Parathyroid adenoma (tissue), 2 donors: ENCODE measurements at regions not wholly inside any gene's neighbourhood (a gene's known extent, or its start where the extent isn't known, plus 50 kb on each side); places are given as distances from the start of the nearest gene placed in this dataset.

Experiments used
- H2AFZ ChIP-seq: fragments of 300-600 bp; sonication (generic); one replicate; pipeline ENCODE4 v1.7.0; 2017; ENCODE audit warnings: antibody characterized with exemption, mild to moderate bottlenecking
- H3K27ac ChIP-seq: fragments of 300-600 bp; sonication (generic); one replicate; pipeline ENCODE4 v1.7.0; 2017
- H3K27me3 ChIP-seq: fragments of 300-600 bp; sonication (generic); one replicate; pipeline ENCODE4 v1.7.0; 2017; ENCODE audit warnings: low read length; ENCODE audit not compliant: control insufficient read depth, insufficient read depth
- H3K36me3 ChIP-seq: fragments of 300-600 bp; sonication (generic); one replicate; pipeline ENCODE4 v1.7.0; 2017; ENCODE audit warnings: low read length; ENCODE audit not compliant: control insufficient read depth, insufficient read depth
- H3K4me1 ChIP-seq: fragments of 300-600 bp; sonication (generic); one replicate; pipeline ENCODE4 v1.7.0; 2017; ENCODE audit warnings: control low read depth
- H3K4me2 ChIP-seq: fragments of 300-600 bp; sonication (generic); one replicate; pipeline ENCODE4 v1.7.0; 2017; ENCODE audit warnings: low read length
- H3K4me3 ChIP-seq: fragments of 300-600 bp; sonication (generic); one replicate; pipeline ENCODE4 v1.7.0; 2017; ENCODE audit warnings: low read depth, low read length
- H3K79me2 ChIP-seq: fragments of 300-600 bp; sonication (generic); one replicate; pipeline ENCODE4 v1.7.0; 2017; ENCODE audit warnings: control low read depth
- H3K9ac ChIP-seq: fragments of 300-600 bp; sonication (generic); one replicate; pipeline ENCODE4 v1.7.0; 2017; ENCODE audit warnings: mild to moderate bottlenecking
- H3K9me3 ChIP-seq: fragments of 300-600 bp; sonication (generic); one replicate; pipeline ENCODE4 v1.7.0; 2017; ENCODE audit warnings: low read length; ENCODE audit not compliant: control insufficient read depth
- CTCF ChIP-seq: fragments of 300-600 bp; sonication (generic); IDR thresholded peaks from one replicate; pipeline ENCODE4 v1.7.0; 2017; ENCODE audit warnings: antibody characterized with exemption, mild to moderate bottlenecking
- donor health status: primary hyperparathyroidism.

- Histone ChIP-seq H3K9ac (no peak overlapping the region), H3K36me3 (no peaks in the 10 kb centered on the region), H3K4me2 (no peak overlapping the region), H3K27me3 (no peaks in the 10 kb centered on the region), H3K4me1 (no peaks in the 10 kb centered on the region), H3K9me3 (no peaks in the 10 kb centered on the region), H2AFZ (no peak overlapping the region), H3K27ac (no peak overlapping the region), H3K79me2 (no peaks in the 10 kb centered on the region), H3K4me3 (no peak overlapping the region)
- TF ChIP-seq CTCF = no peak
These were observed 393.3 kb upstream of the PRICKLE1 start for GRCh38 chr12:42982828-42983227.

DNA sequence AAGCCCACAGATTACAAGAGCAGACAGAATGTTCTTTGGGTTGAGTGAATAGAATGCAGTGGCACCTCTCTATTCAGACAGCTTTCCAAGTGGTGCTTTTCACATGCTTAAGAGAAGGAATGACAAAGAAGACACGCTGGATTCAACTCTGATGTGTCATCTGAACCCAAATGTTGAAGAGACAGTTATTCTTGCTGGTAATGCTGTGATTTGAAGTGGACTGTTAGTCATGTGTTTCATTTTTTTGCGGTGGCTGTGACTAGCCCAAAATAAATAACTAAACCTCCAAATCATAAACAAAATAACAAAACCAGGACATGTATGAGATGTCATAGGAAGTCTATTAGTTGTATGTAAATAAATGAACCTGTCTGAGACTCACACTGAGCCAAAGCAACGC, 391.8 kb upstream of the PRICKLE1 start:
- no peaks in the 10 kb centered on the region for H3K9me3 ChIP-seq
- no peaks in the 10 kb centered on the region for H3K36me3 ChIP-seq
- H3K9ac ChIP-seq = no peak overlapping the region
- H3K4me1 ChIP-seq = no peaks in the 10 kb centered on the region
- no peaks in the 10 kb centered on the region for H3K79me2 ChIP-seq
- H3K27me3 ChIP-seq = no peaks in the 10 kb centered on the region
- no peak for TF ChIP-seq CTCF
- no peak overlapping the region for H2AFZ ChIP-seq
- no peak overlapping the region for H3K27ac ChIP-seq
- no peak overlapping the region for H3K4me3 ChIP-seq
- no peak overlapping the region for H3K4me2 ChIP-seq

GRCh38 chr12:42980441-42980840, 390.9 kb upstream of the PRICKLE1 start:
- Histone ChIP-seq H3K79me2 (no peaks in the 10 kb centered on the region), H3K36me3 (no peaks in the 10 kb centered on the region), H3K27ac (no peak overlapping the region), H3K27me3 (no peaks in the 10 kb centered on the region), H3K9me3 (no peaks in the 10 kb centered on the region), H3K9ac (no peak overlapping the region), H3K4me3 (no peak overlapping the region), H3K4me2 (no peak overlapping the region), H3K4me1 (no peaks in the 10 kb centered on the region), H2AFZ (no peak overlapping the region)
- no peak for TF ChIP-seq CTCF

DNA sequence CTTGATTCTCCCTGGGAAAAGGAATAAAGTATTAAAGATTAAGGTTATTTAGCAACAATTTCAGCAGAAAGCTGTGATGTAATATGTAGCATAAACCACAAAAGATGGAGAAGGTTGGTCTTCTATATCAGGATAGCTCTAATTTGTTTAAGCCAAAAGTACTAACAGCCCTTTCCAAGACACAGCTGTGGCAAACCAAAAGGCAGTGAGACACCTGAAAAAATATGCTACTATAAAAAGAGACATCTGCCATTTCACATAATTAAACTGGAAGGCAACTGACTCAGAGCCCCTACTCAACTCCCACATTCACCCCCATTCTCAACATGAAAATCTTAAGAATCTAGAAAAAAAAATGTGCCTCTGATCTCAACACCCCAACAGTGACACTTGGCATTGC, 390.2 kb upstream of the PRICKLE1 start:
- Histone ChIP-seq H2AFZ (no peak overlapping the region), H3K79me2 (no peaks in the 10 kb centered on the region), H3K36me3 (no peaks in the 10 kb centered on the region), H3K4me3 (no peak overlapping the region), H3K27ac (no peak overlapping the region), H3K4me1 (no peaks in the 10 kb centered on the region), H3K27me3 (no peaks in the 10 kb centered on the region), H3K9me3 (no peaks in the 10 kb centered on the region), H3K9ac (no peak overlapping the region), H3K4me2 (no peak overlapping the region)
- no peak for TF ChIP-seq CTCF

- Histone ChIP-seq H3K36me3 (no peaks in the 10 kb centered on the region), H3K9me3 (no peaks in the 10 kb centered on the region), H3K27me3 (no peaks in the 10 kb centered on the region), H3K4me3 (no peak overlapping the region), H3K4me1 (no peaks in the 10 kb centered on the region), H3K9ac (no peak overlapping the region), H3K4me2 (no peak overlapping the region), H3K27ac (no peak overlapping the region), H3K79me2 (no peaks in the 10 kb centered on the region), H2AFZ (no peak overlapping the region)
- no peak for TF ChIP-seq CTCF
These were observed 389.2 kb upstream of the PRICKLE1 start for GRCh38 chr12:42978708-42979107.
